Adrenal gland (tissue), 9 donors: ENCODE measurements at regions not wholly inside any gene's neighbourhood (a gene's known extent, or its start where the extent isn't known, plus 50 kb on each side); places are given as distances from the start of the nearest gene placed in this dataset.

Source experiments
- DNase-seq, 7 donors: peaks; one replicate each; pipeline ENCODE4 v3.0.0-alpha.2; 2019 to 2020
- H3K27ac ChIP-seq, 5 donors: fragments of 200-600 bp; sonication (generic) in 4 of 5; 1 replicate in 3 of 5; 2 replicates in 2 of 5; pipeline versions ENCODE4 v1.5.1 to v1.8.0; 2016 to 2020; ENCODE audit warnings: mild to moderate bottlenecking in 1 of 5
- H3K27me3 ChIP-seq: fragments of 200-600 bp; 2 replicates; pipeline ENCODE4 v1.8.0; 2021
- H3K36me3 ChIP-seq, 2 donors: fragments of 200-600 bp; replicated peaks in 1 of 2; 1 replicate in 1 of 2; 2 replicates in 1 of 2; pipeline versions ENCODE4 v1.5.1 to v1.8.0; 2018 to 2022
- H3K4me1 ChIP-seq, 2 donors: fragments of 200-600 bp; replicated peaks in 1 of 2; 1 replicate in 1 of 2; 2 replicates in 1 of 2; pipeline versions ENCODE4 v1.5.1 to v1.8.0; 2018 to 2021
- H3K4me3 ChIP-seq, 4 donors: fragments of 200-600 bp; sonication (generic) in 3 of 4; one replicate each; pipeline ENCODE4 v1.5.1; 2016 to 2018
- H3K9me3 ChIP-seq, 3 donors: fragments of 200-600 bp; sonication (generic) in 1 of 3; replicated peaks in 1 of 3; 1 replicate in 2 of 3; 2 replicates in 1 of 3; pipeline versions ENCODE4 v1.5.1 to v1.8.0; 2016 to 2021
- CTCF ChIP-seq, 6 experiments: fragments of 450-650 bp in 4 of 6; fragments of 200-600 bp in 2 of 6; sonication (generic) in 1 of 6; IDR thresholded peaks; 1 replicate in 5 of 6; 2 replicates in 1 of 6; pipeline versions ENCODE4 v1.5.1 to v1.8.0; 2016 to 2021; ENCODE audit warnings: antibody characterized with exemption in 6 of 6, mild to moderate bottlenecking in 2 of 6, moderate library complexity in 1 of 6
- POLR2A ChIP-seq, 2 donors: fragments of 450-650 bp; IDR thresholded peaks; one replicate each; pipeline ENCODE4 v1.6.1; 2017; ENCODE audit warnings: antibody characterized with exemption in 2 of 2, mild to moderate bottlenecking in 2 of 2, moderate library complexity in 1 of 2
- WGBS, 4 donors: extraction: QIAGEN DNeasy Blood & Tissue Kit in 2 of 4; methylation state at CpG; one replicate each; pipeline versions ENCODE4 v1.1.5 to v1.1.7; 2013 to 2017; 5-methylcytosine and 5-hydroxymethylcytosine counted together
- intact Hi-C, 2 donors: fragments of 100-400 bp; cut with DNase I; formaldehyde crosslinking; loops; one replicate each; pipeline versions ENCODE4 v1.14.1 to v1.15.0; 2022 to 2023
- donor health status: healthy with polysubstance abuse.
- donor health status: Bipolar disorder and iron deficiency.
- donor health status: DM: yes; HTN: yes; CAD: no.
- donor health status: DM: no; HTN: no; CAD: no.
- donor health status: DM: no; HTN: no; CAD: no.

DNA sequence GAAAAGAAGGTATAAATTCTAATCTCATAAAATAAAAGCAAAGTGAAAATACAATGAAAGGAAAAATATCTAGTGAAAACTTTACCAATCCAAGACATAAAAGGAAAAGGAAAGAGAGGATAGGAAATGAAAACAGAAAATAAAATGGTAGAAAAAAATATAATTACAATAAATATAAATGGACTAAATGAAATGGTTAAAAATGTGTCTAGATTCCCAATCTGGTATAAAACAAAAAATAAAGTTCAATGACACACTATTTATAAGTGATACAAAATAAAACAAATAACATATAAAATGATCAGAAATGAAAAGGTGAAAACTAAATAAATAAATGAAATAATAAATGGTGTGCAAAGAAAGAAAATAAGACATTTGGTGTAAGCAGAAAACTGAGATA lies 516.4 kb upstream of the RORB start:
- TF ChIP-seq CTCF (IDR thresholded peaks at IDR 0.05) (no peak), POLR2A (IDR thresholded peaks at IDR 0.05) (no peak)
- Histone ChIP-seq H3K9me3 (no peaks in the 10 kb centered on the region), H3K4me3 (no peak overlapping the region), H3K36me3 (no peaks in the 10 kb centered on the region), H3K4me1 (no peaks in the 10 kb centered on the region), H3K27me3 (no peaks in the 10 kb centered on the region), H3K27ac (no peak overlapping the region)
- no peak for DNase-seq
- intact Hi-C loops: no loop called here

- no peaks in the 10 kb centered on the region for H3K9me3 ChIP-seq
These were observed 515.7 kb upstream of the RORB start for GRCh38 chr9:73981405-73981804.

DNA sequence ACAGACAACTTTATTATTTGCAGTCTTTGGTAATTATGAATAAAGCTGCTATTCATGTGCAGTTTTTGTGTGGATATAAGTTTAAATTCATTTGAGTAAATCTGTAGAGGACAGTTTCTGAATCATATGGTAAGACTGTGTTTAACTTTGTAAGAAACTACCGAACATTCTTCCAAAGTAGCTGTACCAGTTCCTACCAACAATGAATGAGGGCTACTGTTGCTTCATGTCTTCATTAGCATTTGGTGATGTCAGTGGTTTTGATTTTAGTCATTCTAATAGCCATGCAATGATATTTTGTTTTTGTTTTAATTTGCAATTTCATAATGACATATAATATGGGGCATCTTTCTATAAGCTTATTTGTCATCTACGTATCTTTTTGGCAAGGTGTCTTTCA lies 501.3 kb upstream of the RORB start:
- WGBS, 4 donors: 82 to 93% (median 86%) methylated on average over 2 of the region's 2 CpGs
- H3K4me1 ChIP-seq: no peaks in the 10 kb centered on the region
- H3K9me3 ChIP-seq: no peaks in the 10 kb centered on the region
- H3K36me3 ChIP-seq: no peaks in the 10 kb centered on the region
- no peak for DNase-seq
- intact Hi-C loops: no loop called here
- no peak for TF ChIP-seq POLR2A (IDR thresholded peaks at IDR 0.05)
- no peak for TF ChIP-seq CTCF (IDR thresholded peaks at IDR 0.05)
- H3K4me3 ChIP-seq: no peak overlapping the region
- no peaks in the 10 kb centered on the region for H3K27me3 ChIP-seq
- no peak overlapping the region for H3K27ac ChIP-seq

More at GRCh38 chr9:73981405-73981804, 515.7 kb upstream of the RORB start:
- Histone ChIP-seq H3K27me3 (no peaks in the 10 kb centered on the region), H3K27ac (no peak overlapping the region), H3K36me3 (no peaks in the 10 kb centered on the region), H3K4me1 (no peaks in the 10 kb centered on the region), H3K4me3 (no peak overlapping the region)
- intact Hi-C loops: no loop called here
- TF ChIP-seq POLR2A (IDR thresholded peaks at IDR 0.05) (no peak), CTCF (IDR thresholded peaks at IDR 0.05) (no peak)
- WGBS, 4 donors: 80 to 87% (median 83%) methylated on average over 4 of the region's 4 CpGs
- DNase-seq: no peak

GRCh38 chr9:73996844-73997243 lies 500.3 kb upstream of the RORB start:
- H3K27me3 ChIP-seq: no peaks in the 10 kb centered on the region
- H3K27ac ChIP-seq: no peak overlapping the region
- no peak for TF ChIP-seq POLR2A (IDR thresholded peaks at IDR 0.05)
- no peak for TF ChIP-seq CTCF (IDR thresholded peaks at IDR 0.05)
- WGBS, 4 donors: 62 to 73% (median 65%) methylated on average over 1 of the region's 1 CpG
- H3K4me1 ChIP-seq: no peaks in the 10 kb centered on the region
- intact Hi-C loops: no loop called here
- H3K4me3 ChIP-seq: no peak overlapping the region
- H3K36me3 ChIP-seq: no peaks in the 10 kb centered on the region
- no peak for DNase-seq
- H3K9me3 ChIP-seq: no peaks in the 10 kb centered on the region
